ENCODE measurements at regions not wholly inside any gene's neighbourhood (a gene's known extent, or its start where the extent isn't known, plus 50 kb on each side); places are given as distances from the start of the nearest gene placed in this dataset.

DNA sequence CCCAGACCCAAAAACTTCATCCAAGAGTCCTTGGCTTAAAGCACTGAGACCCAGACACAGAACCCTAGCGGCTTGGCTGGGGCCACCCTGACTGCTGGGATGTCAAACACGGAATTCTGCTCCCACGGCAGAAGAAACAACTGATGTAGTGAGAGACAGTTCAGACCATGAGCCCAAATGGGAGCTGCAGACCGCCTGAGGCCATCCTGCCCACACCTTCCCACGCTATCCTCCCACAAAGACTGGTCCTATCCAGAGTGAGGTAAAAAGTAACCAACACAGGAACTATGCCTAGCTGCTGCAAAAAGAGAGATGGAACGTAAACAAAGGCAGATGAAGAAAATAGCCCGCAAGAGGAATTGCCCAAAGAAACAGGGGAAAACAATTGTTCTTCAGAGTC lies 203.3 kb downstream of the PTPRU start:
- peaks cover 0 to 14% of the 10 kb centered on the region in 2 donors for H3K27me3 ChIP-seq
- TF ChIP-seq POLR2A (IDR thresholded peaks at IDR 0.05) (no peak), EP300 (IDR thresholded peaks at IDR 0.05) (no peak)
- TF ChIP-seq, protein P1, sequence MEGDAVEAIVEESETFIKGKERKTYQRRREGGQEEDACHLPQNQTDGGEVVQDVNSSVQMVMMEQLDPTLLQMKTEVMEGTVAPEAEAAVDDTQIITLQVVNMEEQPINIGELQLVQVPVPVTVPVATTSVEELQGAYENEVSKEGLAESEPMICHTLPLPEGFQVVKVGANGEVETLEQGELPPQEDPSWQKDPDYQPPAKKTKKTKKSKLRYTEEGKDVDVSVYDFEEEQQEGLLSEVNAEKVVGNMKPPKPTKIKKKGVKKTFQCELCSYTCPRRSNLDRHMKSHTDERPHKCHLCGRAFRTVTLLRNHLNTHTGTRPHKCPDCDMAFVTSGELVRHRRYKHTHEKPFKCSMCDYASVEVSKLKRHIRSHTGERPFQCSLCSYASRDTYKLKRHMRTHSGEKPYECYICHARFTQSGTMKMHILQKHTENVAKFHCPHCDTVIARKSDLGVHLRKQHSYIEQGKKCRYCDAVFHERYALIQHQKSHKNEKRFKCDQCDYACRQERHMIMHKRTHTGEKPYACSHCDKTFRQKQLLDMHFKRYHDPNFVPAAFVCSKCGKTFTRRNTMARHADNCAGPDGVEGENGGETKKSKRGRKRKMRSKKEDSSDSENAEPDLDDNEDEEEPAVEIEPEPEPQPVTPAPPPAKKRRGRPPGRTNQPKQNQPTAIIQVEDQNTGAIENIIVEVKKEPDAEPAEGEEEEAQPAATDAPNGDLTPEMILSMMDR (IDR thresholded peaks at IDR 0.05), result no peak
- no peak overlapping the region for H3K4me3 ChIP-seq
- WGBS, 2 donors, result 36 to 45% methylated on average over 7 of the region's 7 CpGs
- no peaks in the 10 kb centered on the region for H3K4me1 ChIP-seq
- H3K27ac ChIP-seq, result no peak overlapping the region
- no peak for DNase-seq (ENCODE audit: low spot score in 2 of 2)
- H3K36me3 ChIP-seq, result no peaks in the 10 kb centered on the region
- H3K9me3 ChIP-seq, result no peaks in the 10 kb centered on the region

DNA sequence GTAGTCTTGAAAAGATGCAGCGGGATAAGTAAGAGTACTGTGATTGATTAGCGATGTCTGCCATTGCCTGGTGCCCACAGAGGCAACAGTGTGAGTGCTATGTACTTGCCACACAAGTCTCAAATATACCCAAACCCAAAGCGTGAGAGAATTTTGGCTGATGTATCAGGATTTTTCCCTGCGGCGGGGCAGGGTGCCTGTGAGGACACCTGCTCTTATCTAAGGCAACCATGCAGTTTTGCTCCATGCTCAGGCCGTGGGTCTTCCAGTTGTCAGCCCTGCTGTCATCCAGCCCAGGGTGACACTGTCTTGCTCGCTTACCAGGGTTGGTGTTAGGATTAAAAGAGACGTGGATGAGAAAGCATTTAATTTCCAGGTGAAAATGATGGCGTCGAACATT lies 202.7 kb downstream of the PTPRU start:
- no peaks in the 10 kb centered on the region for H3K36me3 ChIP-seq
- H3K27me3 ChIP-seq, result peaks cover 0 to 8% of the 10 kb centered on the region in 2 donors
- DNase-seq (ENCODE audit: low spot score in 2 of 2), result no peak
- no peaks in the 10 kb centered on the region for H3K9me3 ChIP-seq
- no peak overlapping the region for H3K27ac ChIP-seq
- no peaks in the 10 kb centered on the region for H3K4me1 ChIP-seq
- TF ChIP-seq, protein P1 (IDR thresholded peaks at IDR 0.05), result no peak
- TF ChIP-seq POLR2A (IDR thresholded peaks at IDR 0.05), result no peak
- no peak for TF ChIP-seq EP300 (IDR thresholded peaks at IDR 0.05)
- no peak overlapping the region for H3K4me3 ChIP-seq
- WGBS, 2 donors, result 84 to 90% methylated on average over 10 of the region's 10 CpGs

DNA sequence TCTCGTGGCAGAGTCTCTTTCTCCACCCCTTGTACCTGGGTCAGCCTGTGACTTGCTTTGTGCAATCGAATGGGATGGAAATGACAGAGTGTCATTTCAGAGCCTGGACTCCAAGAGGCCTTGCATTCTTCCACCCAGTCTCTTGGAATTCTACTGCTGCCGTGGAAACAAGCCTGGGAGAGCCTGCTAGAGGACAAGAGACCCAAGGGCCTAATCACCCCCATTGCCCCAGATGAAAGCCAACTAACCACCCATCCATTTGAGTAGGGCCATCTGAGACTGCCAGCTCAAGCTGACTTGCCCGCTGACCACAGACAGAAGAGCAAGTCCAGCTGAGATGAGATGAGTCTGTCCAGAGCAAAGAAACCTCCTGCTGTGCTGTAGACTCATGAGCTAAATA lies 201.6 kb downstream of the PTPRU start:
- Histone ChIP-seq H3K4me1 (no peaks in the 10 kb centered on the region), H3K27me3 (no peaks in the 10 kb centered on the region), H3K9me3 (no peaks in the 10 kb centered on the region), H3K27ac (no peak overlapping the region), H3K36me3 (no peaks in the 10 kb centered on the region), H3K4me3 (no peak overlapping the region)
- no peak for DNase-seq (ENCODE audit: low spot score in 2 of 2)
- WGBS, 2 donors, result 61 to 62% methylated on average over 4 of the region's 4 CpGs
- TF ChIP-seq EP300 (IDR thresholded peaks at IDR 0.05) (no peak), POLR2A (IDR thresholded peaks at IDR 0.05) (no peak)
- TF ChIP-seq, protein P1 (IDR thresholded peaks at IDR 0.05), result no peak

DNA sequence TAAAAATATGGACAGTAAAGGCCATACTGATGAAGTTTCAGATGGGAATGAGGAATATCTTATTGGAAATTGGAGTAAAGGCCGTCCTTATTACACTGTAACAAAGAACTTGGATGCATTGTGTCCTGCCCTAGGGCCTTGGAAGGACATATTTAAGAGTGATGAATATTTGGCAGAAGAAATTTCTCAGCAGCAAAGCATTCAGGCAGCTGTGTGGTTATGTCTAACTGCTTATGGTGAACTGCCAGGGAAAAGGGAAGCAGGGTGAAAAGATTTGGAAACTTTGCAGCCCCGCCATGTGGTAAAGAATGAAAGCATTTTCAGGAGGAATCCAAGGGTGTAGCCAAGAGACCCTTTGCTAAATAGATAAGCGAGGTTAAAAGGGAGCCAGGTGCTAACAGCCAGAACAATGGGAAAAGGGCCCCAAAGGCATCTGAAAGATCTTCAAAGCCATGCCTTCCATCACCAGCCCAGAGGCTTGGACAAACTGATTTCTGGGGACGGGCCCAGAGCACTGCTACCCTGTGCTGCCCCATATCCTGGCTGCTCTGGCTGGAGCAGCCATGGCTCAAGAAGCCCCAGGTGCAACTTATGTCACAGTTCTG lies 200.0 kb downstream of the PTPRU start:
- 62 to 63% methylated on average over 4 of the region's 4 CpGs for WGBS, 2 donors
- Histone ChIP-seq H3K4me1 (no peaks in the 10 kb centered on the region), H3K27ac (no peak overlapping the region), H3K9me3 (peaks cover 0 to 5% (median 0%) of the 10 kb centered on the region in 4 donors), H3K27me3 (no peaks in the 10 kb centered on the region), H3K4me3 (no peak overlapping the region), H3K36me3 (no peaks in the 10 kb centered on the region)
- TF ChIP-seq POLR2A (IDR thresholded peaks at IDR 0.05) (no peak), EP300 (IDR thresholded peaks at IDR 0.05) (no peak)
- TF ChIP-seq, protein P1 (IDR thresholded peaks at IDR 0.05), result no peak
- DNase-seq (ENCODE audit: low spot score in 2 of 2), result no peak

DNA sequence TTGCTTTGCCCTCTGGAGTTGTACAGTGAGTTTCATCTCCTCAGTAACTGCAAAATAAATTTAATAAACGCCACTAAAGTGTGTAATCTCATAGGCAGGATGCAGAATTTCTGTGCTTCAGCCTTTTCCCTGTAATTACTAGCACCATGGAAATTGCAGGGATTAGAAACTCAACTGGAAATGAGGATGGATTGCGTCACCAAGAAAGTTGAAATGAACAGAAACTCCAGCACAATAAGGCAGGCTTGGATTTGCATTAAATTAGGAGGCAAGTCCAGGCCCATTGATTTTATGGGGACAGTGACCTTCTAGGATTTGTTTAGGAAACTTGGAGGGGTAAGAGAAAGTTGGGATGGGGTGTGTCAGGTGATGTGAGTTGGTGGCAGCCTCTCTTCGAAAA lies 197.5 kb downstream of the PTPRU start:
- no peaks in the 10 kb centered on the region for H3K27me3 ChIP-seq
- no peak overlapping the region for H3K27ac ChIP-seq
- 75 to 77% methylated on average over 3 of the region's 3 CpGs for WGBS, 2 donors
- peaks cover 0 to 13% (median 0%) of the 10 kb centered on the region in 4 donors for H3K9me3 ChIP-seq
- no peak for TF ChIP-seq POLR2A (IDR thresholded peaks at IDR 0.05)
- no peak for TF ChIP-seq EP300 (IDR thresholded peaks at IDR 0.05)
- TF ChIP-seq, protein P1 (IDR thresholded peaks at IDR 0.05), result no peak
- no peak for DNase-seq (ENCODE audit: low spot score in 2 of 2)
- H3K36me3 ChIP-seq, result no peaks in the 10 kb centered on the region
- no peak overlapping the region for H3K4me3 ChIP-seq
- H3K4me1 ChIP-seq, result no peaks in the 10 kb centered on the region
